ENCODE measurements at regions not wholly inside any gene's neighbourhood (a gene's known extent, or its start where the extent isn't known, plus 50 kb on each side); places are given as distances from the start of the nearest gene placed in this dataset.

DNA sequence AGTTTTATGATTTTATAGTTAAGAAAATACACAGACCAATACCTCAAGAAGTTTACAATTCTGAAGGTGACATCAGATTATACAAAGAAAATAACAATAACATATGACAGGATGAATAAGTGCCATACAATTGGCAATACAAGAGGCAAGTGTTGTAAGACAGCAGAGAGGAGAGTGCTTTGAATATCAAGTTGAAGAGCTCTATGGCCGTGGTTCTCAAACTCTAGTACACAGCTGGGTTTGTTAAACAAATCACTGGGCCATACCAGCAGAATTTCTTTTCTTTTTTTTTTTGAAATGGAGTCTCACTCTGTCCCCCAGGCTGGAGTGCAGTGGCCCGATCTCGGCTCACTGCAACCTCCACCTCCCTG, 167.1 kb upstream of the NECTIN3 start:
- no peaks in the 10 kb centered on the region for H3K9me3 Mint-ChIP-seq
- H3K9me3 ChIP-seq (ENCODE audit: control insufficient read depth, low read length): no peaks in the 10 kb centered on the region
- TF ChIP-seq, protein P1, sequence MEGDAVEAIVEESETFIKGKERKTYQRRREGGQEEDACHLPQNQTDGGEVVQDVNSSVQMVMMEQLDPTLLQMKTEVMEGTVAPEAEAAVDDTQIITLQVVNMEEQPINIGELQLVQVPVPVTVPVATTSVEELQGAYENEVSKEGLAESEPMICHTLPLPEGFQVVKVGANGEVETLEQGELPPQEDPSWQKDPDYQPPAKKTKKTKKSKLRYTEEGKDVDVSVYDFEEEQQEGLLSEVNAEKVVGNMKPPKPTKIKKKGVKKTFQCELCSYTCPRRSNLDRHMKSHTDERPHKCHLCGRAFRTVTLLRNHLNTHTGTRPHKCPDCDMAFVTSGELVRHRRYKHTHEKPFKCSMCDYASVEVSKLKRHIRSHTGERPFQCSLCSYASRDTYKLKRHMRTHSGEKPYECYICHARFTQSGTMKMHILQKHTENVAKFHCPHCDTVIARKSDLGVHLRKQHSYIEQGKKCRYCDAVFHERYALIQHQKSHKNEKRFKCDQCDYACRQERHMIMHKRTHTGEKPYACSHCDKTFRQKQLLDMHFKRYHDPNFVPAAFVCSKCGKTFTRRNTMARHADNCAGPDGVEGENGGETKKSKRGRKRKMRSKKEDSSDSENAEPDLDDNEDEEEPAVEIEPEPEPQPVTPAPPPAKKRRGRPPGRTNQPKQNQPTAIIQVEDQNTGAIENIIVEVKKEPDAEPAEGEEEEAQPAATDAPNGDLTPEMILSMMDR (conservative IDR thresholded peaks at IDR 0.05): no peak
- H3K36me3 ChIP-seq (ENCODE audit: control insufficient read depth, insufficient read depth, low read length): no peaks in the 10 kb centered on the region
- H3K4me1 Mint-ChIP-seq: no peaks in the 10 kb centered on the region
- H3K27ac ChIP-seq (ENCODE audit: low read depth, low read length): no peak overlapping the region
- H3K36me3 Mint-ChIP-seq (ENCODE audit: low read depth): no peaks in the 10 kb centered on the region
- H3K27ac Mint-ChIP-seq: no peak overlapping the region
- H3K27me3 ChIP-seq (ENCODE audit: control insufficient read depth, insufficient read depth, low read length, poor library complexity, severe bottlenecking): no peaks in the 10 kb centered on the region
- WGBS, 2 experiments (ENCODE audit: insufficient coverage in 1 of 2, insufficient read length in 1 of 2): 80 to 88% methylated on average over 1 to 3 of the region's 3 CpGs
- H3K4me1 ChIP-seq (ENCODE audit: control insufficient read depth, insufficient read depth, low read length): no peaks in the 10 kb centered on the region
- no peak overlapping the region for H3K4me3 ChIP-seq (ENCODE audit: low read length)
- H3K9ac ChIP-seq (ENCODE audit: extremely low read depth, low read length, poor library complexity, severe bottlenecking): no peak overlapping the region
- DNase-seq: no peak
- no peak overlapping the region for H3K4me3 Mint-ChIP-seq
- no peaks in the 10 kb centered on the region for H3K27me3 Mint-ChIP-seq (ENCODE audit: insufficient read depth)

DNA sequence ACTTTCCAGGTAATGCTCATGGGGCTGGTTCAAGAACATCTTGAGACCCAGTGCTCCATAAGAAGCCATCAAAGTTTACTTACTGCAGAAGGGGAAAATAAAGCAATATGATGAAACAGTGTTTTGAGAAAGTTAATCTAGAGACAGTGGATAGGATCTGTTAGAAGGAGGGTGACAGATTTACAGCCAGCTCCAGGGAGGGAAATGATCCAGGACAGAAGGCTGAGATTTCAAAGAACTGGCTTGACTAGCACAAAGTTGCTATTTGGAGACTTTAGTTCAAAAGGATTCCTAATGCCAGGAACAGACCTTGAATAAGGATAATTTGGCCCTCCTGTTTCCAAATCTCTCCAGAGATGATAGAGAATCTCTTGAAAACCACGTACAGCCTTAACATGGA, 166.5 kb upstream of the NECTIN3 start:
- Mint-ChIP-seq H3K4me1 (no peaks in the 10 kb centered on the region), H3K9me3 (no peaks in the 10 kb centered on the region), H3K27me3 (ENCODE audit: insufficient read depth) (no peaks in the 10 kb centered on the region), H3K27ac (no peak overlapping the region), H3K4me3 (no peak overlapping the region), H3K36me3 (ENCODE audit: low read depth) (no peaks in the 10 kb centered on the region)
- DNase-seq: no peak
- Histone ChIP-seq H3K36me3 (ENCODE audit: control insufficient read depth, insufficient read depth, low read length) (no peaks in the 10 kb centered on the region), H3K4me3 (ENCODE audit: low read length) (no peak overlapping the region), H3K4me1 (ENCODE audit: control insufficient read depth, insufficient read depth, low read length) (no peaks in the 10 kb centered on the region), H3K9ac (ENCODE audit: extremely low read depth, low read length, poor library complexity, severe bottlenecking) (no peak overlapping the region), H3K27me3 (ENCODE audit: control insufficient read depth, insufficient read depth, low read length, poor library complexity, severe bottlenecking) (no peaks in the 10 kb centered on the region), H3K9me3 (ENCODE audit: control insufficient read depth, low read length) (no peaks in the 10 kb centered on the region), H3K27ac (ENCODE audit: low read depth, low read length) (no peak overlapping the region)
- 97 to 100% methylated on average over 1 of the region's 1 CpG for WGBS, 2 experiments (ENCODE audit: insufficient coverage in 1 of 2, insufficient read length in 1 of 2)
- TF ChIP-seq, protein P1 (conservative IDR thresholded peaks at IDR 0.05): no peak

DNA sequence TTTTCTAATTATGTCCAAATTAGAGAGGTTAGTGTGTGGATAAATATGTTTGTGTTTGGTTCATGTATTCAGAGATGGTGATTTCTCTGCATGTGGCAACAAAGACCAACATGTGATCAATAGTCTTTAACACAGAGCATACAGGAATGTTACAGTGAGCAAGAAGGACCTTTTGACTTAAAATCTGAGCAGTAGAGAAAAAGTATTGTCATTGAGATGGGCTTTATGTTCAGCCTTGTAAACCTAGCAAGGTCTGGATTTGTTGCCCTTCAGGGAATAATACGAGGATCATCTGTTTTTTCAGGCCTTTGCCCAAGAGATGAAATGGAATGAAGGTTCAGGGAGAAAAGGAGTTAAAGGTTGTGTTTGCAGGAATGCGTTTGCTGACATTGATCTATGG, 161.8 kb upstream of the NECTIN3 start:
- H3K36me3 ChIP-seq (ENCODE audit: control insufficient read depth, insufficient read depth, low read length): no peaks in the 10 kb centered on the region
- Mint-ChIP-seq H3K27me3 (ENCODE audit: insufficient read depth) (no peaks in the 10 kb centered on the region), H3K4me3 (no peak overlapping the region), H3K36me3 (ENCODE audit: low read depth) (no peaks in the 10 kb centered on the region), H3K9me3 (peaks cover 7% of the 10 kb centered on the region), H3K4me1 (no peaks in the 10 kb centered on the region), H3K27ac (no peak overlapping the region)
- H3K4me1 ChIP-seq (ENCODE audit: control insufficient read depth, insufficient read depth, low read length): no peaks in the 10 kb centered on the region
- TF ChIP-seq, protein P1 (conservative IDR thresholded peaks at IDR 0.05): no peak
- no peaks in the 10 kb centered on the region for H3K27me3 ChIP-seq (ENCODE audit: control insufficient read depth, insufficient read depth, low read length, poor library complexity, severe bottlenecking)
- no peaks in the 10 kb centered on the region for H3K9me3 ChIP-seq (ENCODE audit: control insufficient read depth, low read length)
- H3K9ac ChIP-seq (ENCODE audit: extremely low read depth, low read length, poor library complexity, severe bottlenecking): no peak overlapping the region
- no peak overlapping the region for H3K4me3 ChIP-seq (ENCODE audit: low read length)
- DNase-seq: no peak
- 77 to 87% methylated on average over 2 of the region's 2 CpGs for WGBS, 2 experiments (ENCODE audit: insufficient coverage in 1 of 2, insufficient read length in 1 of 2)
- H3K27ac ChIP-seq (ENCODE audit: low read depth, low read length): no peak overlapping the region

All from endodermal cell (in vitro differentiated cells).